HEK293 (cell line): ENCODE measurements at regions not wholly inside any gene's neighbourhood (a gene's known extent, or its start where the extent isn't known, plus 50 kb on each side); places are given as distances from the start of the nearest gene placed in this dataset.
"Not testable (repeated sequence)": the region's sequence is repeated elsewhere in the genome, so short reads cannot be mapped to it uniquely, and the experiment has no call there.

Source experiments
- CTCF ChIA-PET: fragments of 350-600 bp; formaldehyde crosslinking; extraction: SDS; loops from one replicate; lab custom pipeline; 2021; ENCODE audit warnings: antibody characterized with exemption; lab: Yijun Ruan, JAX
- POLR2A ChIA-PET: fragments of 300-600 bp; formaldehyde crosslinking; extraction: SDS; loops from one replicate; lab custom pipeline; 2020; ENCODE audit warnings: antibody characterized with exemption, inconsistent platforms; lab: Yijun Ruan, JAX
- H3K27ac ChIP-seq: fragments of 200-500 bp; sonication (Bioruptor generic); 2 replicates; pipeline ENCODE4 v1.5.1; 2014; ENCODE audit warnings: low read depth, low read length, control low read depth, inconsistent platforms; ENCODE audit errors: extremely low read depth
- H3K36me3 ChIP-seq, 2 experiments: fragments of 200-500 bp in 1 of 2; sonication (Bioruptor generic) in 1 of 2; 1 replicate in 1 of 2; 2 replicates in 1 of 2; pipeline ENCODE4 v1.5.1; 2014 to 2017; ENCODE audit warnings: inconsistent platforms in 2 of 2, low read length in 2 of 2; ENCODE audit not compliant: control insufficient read depth in 2 of 2, insufficient read depth in 1 of 2
- H3K4me1 ChIP-seq: fragments of 200-500 bp; sonication (Bioruptor generic); 2 replicates; pipeline ENCODE4 v1.5.1; 2014; ENCODE audit warnings: mild to moderate bottlenecking, low read length, inconsistent platforms; ENCODE audit not compliant: control insufficient read depth, insufficient read depth
- H3K4me3 ChIP-seq: 2 replicates; pipeline ENCODE4 v1.5.1; 2011; ENCODE audit warnings: low read depth, mild to moderate bottlenecking, control low read depth, low read length, moderate library complexity
- H3K9me3 ChIP-seq: fragments of 200-500 bp; sonication (Bioruptor generic); 2 replicates; pipeline ENCODE4 v1.5.1; 2014; ENCODE audit warnings: low read depth, low read length, inconsistent platforms; ENCODE audit not compliant: control insufficient read depth, insufficient read depth
- BCL11A ChIP-seq: fragments of 450-650 bp; formaldehyde crosslinking; IDR thresholded peaks from 2 replicates; pipeline ENCODE4 v1.5.1; 2016; ENCODE audit warnings: low read depth, missing biosample characterization, missing genetic modification characterization
- KLF7 ChIP-seq: fragments of 450-650 bp; formaldehyde crosslinking; IDR thresholded peaks from 2 replicates; pipeline ENCODE4 v1.5.1; 2016; ENCODE audit warnings: missing biosample characterization, missing genetic modification characterization, borderline replicate concordance
- MYNN ChIP-seq: fragments of 450-650 bp; formaldehyde crosslinking; IDR thresholded peaks from 2 replicates; pipeline ENCODE4 v1.5.1; 2016; ENCODE audit warnings: missing biosample characterization, missing genetic modification characterization, borderline replicate concordance
- OSR2 ChIP-seq: fragments of 450-650 bp; formaldehyde crosslinking; IDR thresholded peaks from 2 replicates; pipeline ENCODE4 v1.5.1; 2016; ENCODE audit warnings: missing biosample characterization, missing genetic modification characterization
- SCRT2 ChIP-seq: fragments of 450-650 bp; formaldehyde crosslinking; IDR thresholded peaks from 2 replicates; pipeline ENCODE4 v1.5.1; 2016; ENCODE audit warnings: missing biosample characterization, missing genetic modification characterization
- ZNF114 ChIP-seq: fragments of 450-650 bp; formaldehyde crosslinking; IDR thresholded peaks from 2 replicates; pipeline ENCODE4 v1.5.0; 2017; ENCODE audit warnings: missing biosample characterization, missing genetic modification characterization
- ZNF121 ChIP-seq: fragments of 450-650 bp; formaldehyde crosslinking; IDR thresholded peaks from 2 replicates; pipeline ENCODE4 v1.5.1; 2016; ENCODE audit warnings: missing biosample characterization, missing genetic modification characterization
- ZNF24 ChIP-seq: fragments of 450-650 bp; formaldehyde crosslinking; IDR thresholded peaks from 2 replicates; pipeline ENCODE4 v1.5.1; 2016; ENCODE audit warnings: missing biosample characterization, missing genetic modification characterization
- ZNF391 ChIP-seq: fragments of 450-650 bp; formaldehyde crosslinking; IDR thresholded peaks from 2 replicates; pipeline ENCODE4 v1.5.1; 2016; ENCODE audit warnings: low read depth, missing biosample characterization, missing genetic modification characterization, borderline replicate concordance
- ZNF416 ChIP-seq: fragments of 450-650 bp; formaldehyde crosslinking; IDR thresholded peaks from 2 replicates; pipeline ENCODE4 v1.5.1; 2016; ENCODE audit warnings: missing biosample characterization, missing genetic modification characterization
- ZNF48 ChIP-seq: fragments of 450-650 bp; formaldehyde crosslinking; IDR thresholded peaks from 2 replicates; pipeline ENCODE4 v1.5.1; 2016; ENCODE audit warnings: missing biosample characterization, missing genetic modification characterization
- ZNF501 ChIP-seq: fragments of 450-650 bp; formaldehyde crosslinking; IDR thresholded peaks from 2 replicates; pipeline ENCODE4 v1.5.1; 2016; ENCODE audit warnings: missing biosample characterization, missing genetic modification characterization
- ZNF521 ChIP-seq: fragments of 450-650 bp; formaldehyde crosslinking; IDR thresholded peaks from 2 replicates; pipeline ENCODE4 v1.5.1; 2017; ENCODE audit warnings: missing biosample characterization, mild to moderate bottlenecking, missing genetic modification characterization
- ZNF530 ChIP-seq: fragments of 450-650 bp; formaldehyde crosslinking; IDR thresholded peaks from 2 replicates; pipeline ENCODE4 v1.5.1; 2016; ENCODE audit warnings: low read depth, missing biosample characterization, missing genetic modification characterization
- ZNF561 ChIP-seq: fragments of 450-650 bp; IDR thresholded peaks from 2 replicates; pipeline ENCODE4 v1.5.1; 2018; ENCODE audit warnings: missing biosample characterization, missing genetic modification characterization, borderline replicate concordance
- ZNF629 ChIP-seq: fragments of 450-650 bp; formaldehyde crosslinking; IDR thresholded peaks from 2 replicates; pipeline ENCODE4 v1.5.1; 2017; ENCODE audit warnings: missing biosample characterization, missing genetic modification characterization
- ZNF768 ChIP-seq: fragments of 450-650 bp; formaldehyde crosslinking; IDR thresholded peaks from 2 replicates; pipeline ENCODE4 v1.5.1; 2018; ENCODE audit warnings: missing biosample characterization, mild to moderate bottlenecking, missing genetic modification characterization
- ZNF776 ChIP-seq: fragments of 450-650 bp; formaldehyde crosslinking; IDR thresholded peaks from 2 replicates; pipeline ENCODE4 v1.5.0; 2017; ENCODE audit warnings: missing biosample characterization, missing genetic modification characterization, borderline replicate concordance
- ZSCAN23 ChIP-seq: fragments of 450-650 bp; formaldehyde crosslinking; IDR thresholded peaks from 2 replicates; pipeline ENCODE4 v1.5.1; 2016; ENCODE audit warnings: missing biosample characterization, missing genetic modification characterization
- TF ChIP-seq, protein P1 (sequence below): fragments of 450-650 bp; formaldehyde crosslinking; IDR thresholded peaks from 2 replicates; pipeline ENCODE4 v1.5.1; 2016; ENCODE audit warnings: missing biosample characterization, missing genetic modification characterization
- TF ChIP-seq, protein P2 (sequence below): fragments of 450-650 bp; formaldehyde crosslinking; IDR thresholded peaks from 2 replicates; pipeline ENCODE4 v1.5.1; 2016; ENCODE audit warnings: missing biosample characterization, missing genetic modification characterization
- TF ChIP-seq, protein P3 (sequence below): fragments of 450-650 bp; formaldehyde crosslinking; IDR thresholded peaks from 2 replicates; pipeline ENCODE4 v1.5.1; 2017; ENCODE audit warnings: missing biosample characterization, missing genetic modification characterization

DNA sequence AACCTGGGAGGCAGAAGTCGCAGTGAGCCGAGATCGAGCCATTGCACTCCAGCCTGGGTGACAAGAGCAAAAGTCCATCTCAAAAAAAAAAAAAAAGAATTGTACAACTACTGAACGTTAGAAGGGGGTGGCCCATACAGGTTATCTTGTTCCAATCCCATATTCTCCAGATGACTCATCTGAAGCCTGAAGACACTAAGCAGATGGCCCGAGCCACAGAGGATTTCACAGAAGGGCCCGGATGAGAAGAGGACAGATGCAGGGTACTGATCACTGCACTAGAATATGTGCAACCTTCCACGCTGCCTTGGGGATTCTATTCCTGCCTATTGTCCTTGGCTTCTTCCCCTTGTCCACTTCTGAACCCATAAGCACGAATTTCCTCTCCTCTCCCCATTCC lies 70.9 kb upstream of the UBASH3B start:
- no peak overlapping the region for H3K27ac ChIP-seq
- no peaks in the 10 kb centered on the region for H3K4me1 ChIP-seq
- H3K4me3 ChIP-seq: no peak overlapping the region
- H3K9me3 ChIP-seq: no peaks in the 10 kb centered on the region
- TF ChIP-seq, protein P1, sequence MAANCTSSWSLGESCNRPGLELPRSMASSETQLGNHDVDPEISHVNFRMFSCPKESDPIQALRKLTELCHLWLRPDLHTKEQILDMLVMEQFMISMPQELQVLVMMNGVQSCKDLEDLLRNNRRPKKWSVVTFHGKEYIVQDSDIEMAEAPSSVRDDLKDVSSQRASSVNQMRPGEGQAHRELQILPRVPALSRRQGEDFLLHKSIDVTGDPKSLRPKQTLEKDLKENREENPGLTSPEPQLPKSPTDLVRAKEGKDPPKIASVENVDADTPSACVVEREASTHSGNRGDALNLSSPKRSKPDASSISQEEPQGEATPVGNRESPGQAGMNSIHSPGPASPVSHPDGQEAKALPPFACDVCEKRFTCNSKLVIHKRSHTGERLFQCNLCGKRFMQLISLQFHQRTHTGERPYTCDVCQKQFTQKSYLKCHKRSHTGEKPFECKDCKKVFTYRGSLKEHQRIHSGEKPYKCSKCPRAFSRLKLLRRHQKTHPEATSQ (tag by site-specific recombination): no peak
- TF ChIP-seq ZNF416 (tag by site-specific recombination): no peak
- TF ChIP-seq ZSCAN23 (tag by site-specific recombination): no peak
- no peak for TF ChIP-seq ZNF121 (tag by site-specific recombination)
- TF ChIP-seq ZNF768: no peak
- TF ChIP-seq ZNF776 (tag by site-specific recombination): no peak
- no peaks in the 10 kb centered on the region for H3K36me3 ChIP-seq
- ChIA-PET POLR2A (no interaction called here), CTCF (no interaction called here)

DNA sequence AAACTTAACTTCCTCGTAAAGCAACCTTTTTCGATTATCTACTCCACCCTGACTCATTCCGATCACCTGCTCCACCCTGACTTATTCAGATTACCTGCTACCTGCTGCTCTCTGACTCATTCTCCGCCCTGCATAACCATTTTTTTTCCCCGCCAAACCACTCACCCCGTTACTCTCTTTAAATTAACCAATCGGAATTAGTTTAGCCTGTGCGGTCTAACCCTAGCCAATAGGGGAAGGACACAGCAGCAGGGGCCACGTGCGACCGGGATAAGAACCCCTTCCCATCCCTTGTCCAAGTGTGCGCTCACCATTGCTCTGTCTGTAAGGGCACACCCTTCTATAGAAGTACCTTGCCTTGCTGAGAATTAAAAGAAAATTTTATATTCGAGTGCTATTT lies 75.5 kb upstream of the UBASH3B start:
- ChIA-PET CTCF (interaction anchor here (0.5 to 2.5 kb wide), 21 partner anchors 10 to 925 kb away, joined by 3 to 11 read pairs (median 4); no protein-coding TSS in a partner anchor), POLR2A (interaction anchor here (0.8 to 0.9 kb wide), 3 partner anchors 35 to 482 kb away, joined by 3 to 5 read pairs (median 3); partner anchors contain the start of gene HSPA8)
- not testable (repeated sequence) for H3K9me3 ChIP-seq, H3K36me3 ChIP-seq, H3K4me1 ChIP-seq, H3K4me3 ChIP-seq, H3K27ac ChIP-seq

DNA sequence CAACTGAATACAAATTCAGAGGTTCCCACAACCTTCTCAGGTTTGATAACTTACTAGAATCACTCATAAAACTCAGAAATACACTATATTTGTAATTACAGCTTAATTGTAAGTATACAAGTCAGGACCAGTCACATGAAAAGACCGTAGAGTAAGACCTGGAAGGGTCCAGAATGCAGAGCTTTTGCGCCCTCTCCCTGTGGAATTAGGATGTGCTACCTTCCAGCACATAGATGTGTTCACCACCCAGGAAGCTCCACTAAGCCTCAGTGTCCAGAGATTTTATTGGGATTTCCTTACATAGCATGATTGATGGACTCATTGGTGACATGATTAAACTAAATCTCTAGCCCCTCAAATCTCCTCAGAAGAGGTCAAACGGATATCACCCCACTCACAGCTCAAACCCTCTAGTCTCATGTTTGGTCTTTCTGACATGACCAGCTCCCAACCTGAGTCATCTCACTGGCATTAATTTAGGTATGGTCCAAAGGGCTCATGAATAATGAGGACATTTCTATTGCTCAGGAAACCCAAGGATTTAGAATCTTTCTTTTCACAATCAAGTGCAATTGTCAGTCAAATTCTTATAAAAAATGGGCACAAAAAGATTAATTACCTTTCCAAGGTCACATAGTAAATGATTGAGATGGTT lies 77.2 kb upstream of the UBASH3B start:
- POLR2A ChIA-PET: interaction anchor here (0.6 kb wide), 1 partner anchor 19 kb away, joined by 10 read pairs; no protein-coding TSS in a partner anchor
- Histone ChIP-seq H3K9me3 (no peaks in the 10 kb centered on the region), H3K4me1 (no peaks in the 10 kb centered on the region), H3K36me3 (no peaks in the 10 kb centered on the region), H3K27ac (no peak overlapping the region), H3K4me3 (no peak overlapping the region)
- CTCF ChIA-PET: interaction anchor here (0.6 to 1.7 kb wide), 5 partner anchors 17 to 276 kb away, joined by 3 to 6 read pairs (median 4); no protein-coding TSS in a partner anchor
- TF ChIP-seq ZNF768: no peak
- no peak for TF ChIP-seq ZNF530
- no peak for TF ChIP-seq ZNF501 (tag by site-specific recombination)
- TF ChIP-seq, protein P2, sequence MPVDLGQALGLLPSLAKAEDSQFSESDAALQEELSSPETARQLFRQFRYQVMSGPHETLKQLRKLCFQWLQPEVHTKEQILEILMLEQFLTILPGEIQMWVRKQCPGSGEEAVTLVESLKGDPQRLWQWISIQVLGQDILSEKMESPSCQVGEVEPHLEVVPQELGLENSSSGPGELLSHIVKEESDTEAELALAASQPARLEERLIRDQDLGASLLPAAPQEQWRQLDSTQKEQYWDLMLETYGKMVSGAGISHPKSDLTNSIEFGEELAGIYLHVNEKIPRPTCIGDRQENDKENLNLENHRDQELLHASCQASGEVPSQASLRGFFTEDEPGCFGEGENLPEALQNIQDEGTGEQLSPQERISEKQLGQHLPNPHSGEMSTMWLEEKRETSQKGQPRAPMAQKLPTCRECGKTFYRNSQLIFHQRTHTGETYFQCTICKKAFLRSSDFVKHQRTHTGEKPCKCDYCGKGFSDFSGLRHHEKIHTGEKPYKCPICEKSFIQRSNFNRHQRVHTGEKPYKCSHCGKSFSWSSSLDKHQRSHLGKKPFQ: no peak
- no peak for TF ChIP-seq ZNF391 (tag by site-specific recombination)
- no peak for TF ChIP-seq ZNF561
- TF ChIP-seq SCRT2 (tag by site-specific recombination): no peak
- no peak for TF ChIP-seq KLF7 (tag by site-specific recombination)
- TF ChIP-seq ZNF629 (tag by site-specific recombination): no peak
- TF ChIP-seq BCL11A: no peak
- no peak for TF ChIP-seq MYNN (tag by site-specific recombination)
- no peak for TF ChIP-seq ZNF521 (tag by site-specific recombination)
- TF ChIP-seq, protein P3, sequence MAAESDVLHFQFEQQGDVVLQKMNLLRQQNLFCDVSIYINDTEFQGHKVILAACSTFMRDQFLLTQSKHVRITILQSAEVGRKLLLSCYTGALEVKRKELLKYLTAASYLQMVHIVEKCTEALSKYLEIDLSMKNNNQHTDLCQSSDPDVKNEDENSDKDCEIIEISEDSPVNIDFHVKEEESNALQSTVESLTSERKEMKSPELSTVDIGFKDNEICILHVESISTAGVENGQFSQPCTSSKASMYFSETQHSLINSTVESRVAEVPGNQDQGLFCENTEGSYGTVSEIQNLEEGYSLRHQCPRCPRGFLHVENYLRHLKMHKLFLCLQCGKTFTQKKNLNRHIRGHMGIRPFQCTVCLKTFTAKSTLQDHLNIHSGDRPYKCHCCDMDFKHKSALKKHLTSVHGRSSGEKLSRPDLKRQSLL (tag by site-specific recombination): no peak
- TF ChIP-seq ZNF48: no peak
- no peak for TF ChIP-seq ZNF24 (tag by site-specific recombination)
- no peak for TF ChIP-seq ZNF114 (tag by site-specific recombination)
- TF ChIP-seq OSR2 (tag by site-specific recombination): no peak
